ENCODE measurements at regions not wholly inside any gene's neighbourhood (a gene's known extent, or its start where the extent isn't known, plus 50 kb on each side); places are given as distances from the start of the nearest gene placed in this dataset.

DNA sequence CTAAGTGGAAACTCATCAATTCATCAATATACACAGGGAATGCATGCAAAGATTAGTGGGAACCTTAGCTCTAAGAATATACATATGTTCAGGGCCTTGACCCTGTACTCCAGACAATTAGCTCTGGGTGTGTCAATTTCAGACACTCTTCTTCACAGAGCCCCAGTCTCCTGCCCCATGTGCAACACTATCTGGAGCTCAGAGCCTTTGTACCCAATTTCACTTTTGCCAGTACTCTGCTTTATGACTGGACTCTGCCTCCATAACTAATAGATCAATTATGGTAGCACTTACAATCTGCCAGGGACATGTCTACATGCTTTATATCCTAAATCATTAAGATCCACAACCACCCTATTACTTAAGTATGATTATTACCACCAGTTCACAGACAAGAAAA is 152.5 kb upstream of the PLEKHG7 start:
- H3K4me1 Mint-ChIP-seq = no peaks in the 10 kb centered on the region; the same call in 2 of the 3 replicates
- no peaks in the 10 kb centered on the region for H3K27me3 Mint-ChIP-seq (ENCODE audit: insufficient read depth, low read depth, poor library complexity)
- TF ChIP-seq, protein P1, sequence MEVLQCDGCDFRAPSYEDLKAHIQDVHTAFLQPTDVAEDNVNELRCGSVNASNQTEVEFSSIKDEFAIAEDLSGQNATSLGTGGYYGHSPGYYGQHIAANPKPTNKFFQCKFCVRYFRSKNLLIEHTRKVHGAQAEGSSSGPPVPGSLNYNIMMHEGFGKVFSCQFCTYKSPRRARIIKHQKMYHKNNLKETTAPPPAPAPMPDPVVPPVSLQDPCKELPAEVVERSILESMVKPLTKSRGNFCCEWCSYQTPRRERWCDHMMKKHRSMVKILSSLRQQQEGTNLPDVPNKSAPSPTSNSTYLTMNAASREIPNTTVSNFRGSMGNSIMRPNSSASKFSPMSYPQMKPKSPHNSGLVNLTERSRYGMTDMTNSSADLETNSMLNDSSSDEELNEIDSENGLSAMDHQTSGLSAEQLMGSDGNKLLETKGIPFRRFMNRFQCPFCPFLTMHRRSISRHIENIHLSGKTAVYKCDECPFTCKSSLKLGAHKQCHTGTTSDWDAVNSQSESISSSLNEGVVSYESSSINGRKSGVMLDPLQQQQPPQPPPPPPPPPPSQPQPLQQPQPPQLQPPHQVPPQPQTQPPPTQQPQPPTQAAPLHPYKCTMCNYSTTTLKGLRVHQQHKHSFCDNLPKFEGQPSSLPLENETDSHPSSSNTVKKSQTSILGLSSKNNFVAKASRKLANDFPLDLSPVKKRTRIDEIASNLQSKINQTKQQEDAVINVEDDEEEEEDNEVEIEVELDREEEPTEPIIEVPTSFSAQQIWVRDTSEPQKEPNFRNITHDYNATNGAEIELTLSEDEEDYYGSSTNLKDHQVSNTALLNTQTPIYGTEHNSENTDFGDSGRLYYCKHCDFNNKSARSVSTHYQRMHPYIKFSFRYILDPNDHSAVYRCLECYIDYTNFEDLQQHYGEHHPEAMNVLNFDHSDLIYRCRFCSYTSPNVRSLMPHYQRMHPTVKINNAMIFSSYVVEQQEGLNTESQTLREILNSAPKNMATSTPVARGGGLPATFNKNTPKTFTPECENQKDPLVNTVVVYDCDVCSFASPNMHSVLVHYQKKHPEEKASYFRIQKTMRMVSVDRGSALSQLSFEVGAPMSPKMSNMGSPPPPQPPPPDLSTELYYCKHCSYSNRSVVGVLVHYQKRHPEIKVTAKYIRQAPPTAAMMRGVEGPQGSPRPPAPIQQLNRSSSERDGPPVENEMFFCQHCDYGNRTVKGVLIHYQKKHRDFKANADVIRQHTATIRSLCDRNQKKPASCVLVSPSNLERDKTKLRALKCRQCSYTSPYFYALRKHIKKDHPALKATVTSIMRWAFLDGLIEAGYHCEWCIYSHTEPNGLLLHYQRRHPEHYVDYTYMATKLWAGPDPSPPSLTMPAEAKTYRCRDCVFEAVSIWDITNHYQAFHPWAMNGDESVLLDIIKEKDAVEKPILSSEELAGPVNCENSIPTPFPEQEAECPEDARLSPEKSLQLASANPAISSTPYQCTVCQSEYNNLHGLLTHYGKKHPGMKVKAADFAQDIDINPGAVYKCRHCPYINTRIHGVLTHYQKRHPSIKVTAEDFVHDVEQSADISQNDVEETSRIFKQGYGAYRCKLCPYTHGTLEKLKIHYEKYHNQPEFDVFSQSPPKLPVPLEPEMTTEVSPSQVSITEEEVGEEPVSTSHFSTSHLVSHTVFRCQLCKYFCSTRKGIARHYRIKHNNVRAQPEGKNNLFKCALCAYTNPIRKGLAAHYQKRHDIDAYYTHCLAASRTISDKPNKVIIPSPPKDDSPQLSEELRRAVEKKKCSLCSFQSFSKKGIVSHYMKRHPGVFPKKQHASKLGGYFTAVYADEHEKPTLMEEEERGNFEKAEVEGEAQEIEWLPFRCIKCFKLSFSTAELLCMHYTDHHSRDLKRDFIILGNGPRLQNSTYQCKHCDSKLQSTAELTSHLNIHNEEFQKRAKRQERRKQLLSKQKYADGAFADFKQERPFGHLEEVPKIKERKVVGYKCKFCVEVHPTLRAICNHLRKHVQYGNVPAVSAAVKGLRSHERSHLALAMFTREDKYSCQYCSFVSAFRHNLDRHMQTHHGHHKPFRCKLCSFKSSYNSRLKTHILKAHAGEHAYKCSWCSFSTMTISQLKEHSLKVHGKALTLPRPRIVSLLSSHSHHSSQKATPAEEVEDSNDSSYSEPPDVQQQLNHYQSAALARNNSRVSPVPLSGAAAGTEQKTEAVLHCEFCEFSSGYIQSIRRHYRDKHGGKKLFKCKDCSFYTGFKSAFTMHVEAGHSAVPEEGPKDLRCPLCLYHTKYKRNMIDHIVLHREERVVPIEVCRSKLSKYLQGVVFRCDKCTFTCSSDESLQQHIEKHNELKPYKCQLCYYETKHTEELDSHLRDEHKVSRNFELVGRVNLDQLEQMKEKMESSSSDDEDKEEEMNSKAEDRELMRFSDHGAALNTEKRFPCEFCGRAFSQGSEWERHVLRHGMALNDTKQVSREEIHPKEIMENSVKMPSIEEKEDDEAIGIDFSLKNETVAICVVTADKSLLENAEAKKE (CRISPR knock-in tag; IDR thresholded peaks at IDR 0.05) = no peak
- TF ChIP-seq EZH2 (IDR thresholded peaks at IDR 0.05; ENCODE audit: low read depth, unreplicated experiment) (no peak), EZH2phosphoT487 (IDR thresholded peaks at IDR 0.05; ENCODE audit: unreplicated experiment) (no peak), JUNB (IDR thresholded peaks at IDR 0.05; ENCODE audit: unreplicated experiment) (no peak), ZNF331 (CRISPR knock-in tag; IDR thresholded peaks at IDR 0.05; ENCODE audit: low read depth) (no peak), STAT1 (IDR thresholded peaks at IDR 0.05; ENCODE audit: unreplicated experiment) (no peak), CREB1 (CRISPR knock-in tag; IDR thresholded peaks at IDR 0.05; ENCODE audit: low read depth) (no peak), NANOG (IDR thresholded peaks at IDR 0.05; ENCODE audit: borderline replicate concordance) (no peak), ZNF114 (CRISPR knock-in tag; IDR thresholded peaks at IDR 0.05) (no peak), POLR2AphosphoS5 (IDR thresholded peaks at IDR 0.05; ENCODE audit: low read depth) (no peak)
- TF ChIP-seq, protein P2, sequence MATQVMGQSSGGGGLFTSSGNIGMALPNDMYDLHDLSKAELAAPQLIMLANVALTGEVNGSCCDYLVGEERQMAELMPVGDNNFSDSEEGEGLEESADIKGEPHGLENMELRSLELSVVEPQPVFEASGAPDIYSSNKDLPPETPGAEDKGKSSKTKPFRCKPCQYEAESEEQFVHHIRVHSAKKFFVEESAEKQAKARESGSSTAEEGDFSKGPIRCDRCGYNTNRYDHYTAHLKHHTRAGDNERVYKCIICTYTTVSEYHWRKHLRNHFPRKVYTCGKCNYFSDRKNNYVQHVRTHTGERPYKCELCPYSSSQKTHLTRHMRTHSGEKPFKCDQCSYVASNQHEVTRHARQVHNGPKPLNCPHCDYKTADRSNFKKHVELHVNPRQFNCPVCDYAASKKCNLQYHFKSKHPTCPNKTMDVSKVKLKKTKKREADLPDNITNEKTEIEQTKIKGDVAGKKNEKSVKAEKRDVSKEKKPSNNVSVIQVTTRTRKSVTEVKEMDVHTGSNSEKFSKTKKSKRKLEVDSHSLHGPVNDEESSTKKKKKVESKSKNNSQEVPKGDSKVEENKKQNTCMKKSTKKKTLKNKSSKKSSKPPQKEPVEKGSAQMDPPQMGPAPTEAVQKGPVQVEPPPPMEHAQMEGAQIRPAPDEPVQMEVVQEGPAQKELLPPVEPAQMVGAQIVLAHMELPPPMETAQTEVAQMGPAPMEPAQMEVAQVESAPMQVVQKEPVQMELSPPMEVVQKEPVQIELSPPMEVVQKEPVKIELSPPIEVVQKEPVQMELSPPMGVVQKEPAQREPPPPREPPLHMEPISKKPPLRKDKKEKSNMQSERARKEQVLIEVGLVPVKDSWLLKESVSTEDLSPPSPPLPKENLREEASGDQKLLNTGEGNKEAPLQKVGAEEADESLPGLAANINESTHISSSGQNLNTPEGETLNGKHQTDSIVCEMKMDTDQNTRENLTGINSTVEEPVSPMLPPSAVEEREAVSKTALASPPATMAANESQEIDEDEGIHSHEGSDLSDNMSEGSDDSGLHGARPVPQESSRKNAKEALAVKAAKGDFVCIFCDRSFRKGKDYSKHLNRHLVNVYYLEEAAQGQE (IDR thresholded peaks at IDR 0.05; ENCODE audit: unreplicated experiment) = no peak
- TF ChIP-seq, protein P3, sequence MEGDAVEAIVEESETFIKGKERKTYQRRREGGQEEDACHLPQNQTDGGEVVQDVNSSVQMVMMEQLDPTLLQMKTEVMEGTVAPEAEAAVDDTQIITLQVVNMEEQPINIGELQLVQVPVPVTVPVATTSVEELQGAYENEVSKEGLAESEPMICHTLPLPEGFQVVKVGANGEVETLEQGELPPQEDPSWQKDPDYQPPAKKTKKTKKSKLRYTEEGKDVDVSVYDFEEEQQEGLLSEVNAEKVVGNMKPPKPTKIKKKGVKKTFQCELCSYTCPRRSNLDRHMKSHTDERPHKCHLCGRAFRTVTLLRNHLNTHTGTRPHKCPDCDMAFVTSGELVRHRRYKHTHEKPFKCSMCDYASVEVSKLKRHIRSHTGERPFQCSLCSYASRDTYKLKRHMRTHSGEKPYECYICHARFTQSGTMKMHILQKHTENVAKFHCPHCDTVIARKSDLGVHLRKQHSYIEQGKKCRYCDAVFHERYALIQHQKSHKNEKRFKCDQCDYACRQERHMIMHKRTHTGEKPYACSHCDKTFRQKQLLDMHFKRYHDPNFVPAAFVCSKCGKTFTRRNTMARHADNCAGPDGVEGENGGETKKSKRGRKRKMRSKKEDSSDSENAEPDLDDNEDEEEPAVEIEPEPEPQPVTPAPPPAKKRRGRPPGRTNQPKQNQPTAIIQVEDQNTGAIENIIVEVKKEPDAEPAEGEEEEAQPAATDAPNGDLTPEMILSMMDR (conservative IDR thresholded peaks at IDR 0.05; ENCODE audit: low read depth in 2 of 2) = no peak
- TF ChIP-seq, protein P4, sequence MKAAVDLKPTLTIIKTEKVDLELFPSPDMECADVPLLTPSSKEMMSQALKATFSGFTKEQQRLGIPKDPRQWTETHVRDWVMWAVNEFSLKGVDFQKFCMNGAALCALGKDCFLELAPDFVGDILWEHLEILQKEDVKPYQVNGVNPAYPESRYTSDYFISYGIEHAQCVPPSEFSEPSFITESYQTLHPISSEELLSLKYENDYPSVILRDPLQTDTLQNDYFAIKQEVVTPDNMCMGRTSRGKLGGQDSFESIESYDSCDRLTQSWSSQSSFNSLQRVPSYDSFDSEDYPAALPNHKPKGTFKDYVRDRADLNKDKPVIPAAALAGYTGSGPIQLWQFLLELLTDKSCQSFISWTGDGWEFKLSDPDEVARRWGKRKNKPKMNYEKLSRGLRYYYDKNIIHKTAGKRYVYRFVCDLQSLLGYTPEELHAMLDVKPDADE (IDR thresholded peaks at IDR 0.05) = no peak
- Histone ChIP-seq H3K4me1 (ENCODE audit: insufficient read depth) (no peaks in the 10 kb centered on the region; the same call in 1 of the 2 replicates), H3K36me3 (ENCODE audit: insufficient read depth) (no peaks in the 10 kb centered on the region), H4K20me1 (replicated peaks; ENCODE audit: insufficient read depth) (no peaks in the 10 kb centered on the region), H3F3A (replicated peaks; ENCODE audit: low read depth) (no peaks in the 10 kb centered on the region), H2AFZ (no peak overlapping the region), H3K4me3 (no peak overlapping the region), H3K27ac (ENCODE audit: low read depth) (no peak overlapping the region), H3K79me2 (replicated peaks; ENCODE audit: insufficient read depth) (no peaks in the 10 kb centered on the region), H3K27me3 (ENCODE audit: insufficient read depth) (no peaks in the 10 kb centered on the region), H3K9me2 (ENCODE audit: insufficient read depth) (peaks cover 27% of the 10 kb centered on the region; the same call in 1 of the 2 replicates), H3K4me2 (no peak overlapping the region)
- no peak for ATAC-seq
- no peak for DNase-seq (ENCODE audit: low spot score)
- no peak overlapping the region for H3K4me3 Mint-ChIP-seq
- H3K36me3 Mint-ChIP-seq (ENCODE audit: low read depth) = no peaks in the 10 kb centered on the region
- H3K9me3 Mint-ChIP-seq = no peaks in the 10 kb centered on the region
- no peak overlapping the region for H3K27ac Mint-ChIP-seq

Data from GM23338 (cell line).